ENCODE measurements at regions not wholly inside any gene's neighbourhood (a gene's known extent, or its start where the extent isn't known, plus 50 kb on each side); places are given as distances from the start of the nearest gene placed in this dataset.

DNA sequence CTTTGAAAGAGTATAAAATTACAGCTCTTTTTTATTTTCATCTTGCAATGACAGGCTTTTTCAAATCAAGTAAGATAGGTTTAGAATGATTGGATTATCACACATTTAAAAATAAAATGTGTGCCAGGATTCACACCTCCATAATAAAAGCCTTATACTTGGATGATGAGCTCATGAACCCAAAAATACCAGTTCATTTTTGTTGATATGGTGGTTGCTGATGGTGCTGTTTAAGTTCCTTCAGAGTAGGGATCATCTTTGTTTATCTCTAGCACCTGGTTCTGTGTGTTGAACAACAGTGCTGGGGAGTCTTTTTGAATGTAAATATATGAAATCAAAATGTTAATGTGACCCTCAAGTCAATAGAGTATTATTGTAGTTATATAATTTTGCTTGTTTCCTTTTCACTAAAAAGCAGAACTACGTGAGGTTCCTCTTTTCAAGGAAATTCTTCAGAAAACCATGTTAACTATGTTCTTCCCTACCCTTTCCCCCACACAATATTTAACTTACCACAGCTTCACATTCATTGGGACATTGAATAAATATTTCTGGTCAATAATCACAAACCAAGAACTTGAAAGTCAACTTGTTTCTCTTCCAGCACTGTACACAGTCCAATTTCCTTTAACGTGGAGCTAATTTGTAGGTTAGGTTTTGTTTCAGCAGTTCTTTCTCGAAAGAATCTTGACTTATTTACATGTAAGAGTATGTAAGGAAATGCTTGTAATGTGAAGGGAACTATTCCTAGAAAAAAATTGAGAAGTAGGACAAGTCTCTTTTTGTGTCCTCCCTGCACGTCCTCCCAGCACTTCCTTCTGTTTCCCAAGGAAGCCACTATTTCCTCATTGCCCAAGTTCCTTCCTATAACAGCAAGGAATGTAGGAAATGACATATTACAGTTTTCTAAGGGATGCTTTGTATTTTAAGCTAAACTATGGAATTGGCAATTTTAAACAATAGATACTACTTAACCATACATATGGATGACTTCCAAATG is 945.9 kb upstream of the CITED2 start:
- in situ Hi-C loops (cut with HindIII; ENCODE audit: low sequenced_read_pairs): no loop called here

DNA sequence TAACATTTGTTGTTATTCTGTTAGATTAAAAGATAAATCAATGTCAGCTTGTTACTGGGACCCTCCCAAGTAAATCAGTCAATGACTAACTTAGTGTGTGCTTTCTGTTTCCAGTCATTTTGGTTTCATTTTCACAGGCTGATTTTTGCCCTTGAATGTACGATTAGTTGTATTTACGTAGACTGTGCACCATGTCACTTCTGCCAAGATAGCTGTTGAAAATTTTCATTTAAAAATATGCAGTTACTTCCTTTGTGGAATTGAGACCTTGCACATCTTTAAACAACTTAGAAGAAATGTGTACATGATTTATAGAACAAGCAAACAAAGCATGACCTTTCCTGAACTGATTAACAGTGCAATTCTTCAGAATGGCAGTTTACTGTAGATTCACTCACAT is 944.8 kb upstream of the CITED2 start:
- in situ Hi-C loops (cut with HindIII; ENCODE audit: low sequenced_read_pairs): no loop called here

- in situ Hi-C loops (cut with HindIII; ENCODE audit: low sequenced_read_pairs): no loop called here
Measured at GRCh38 chr6:140318408-140318807, 944.0 kb upstream of the CITED2 start.

DNA sequence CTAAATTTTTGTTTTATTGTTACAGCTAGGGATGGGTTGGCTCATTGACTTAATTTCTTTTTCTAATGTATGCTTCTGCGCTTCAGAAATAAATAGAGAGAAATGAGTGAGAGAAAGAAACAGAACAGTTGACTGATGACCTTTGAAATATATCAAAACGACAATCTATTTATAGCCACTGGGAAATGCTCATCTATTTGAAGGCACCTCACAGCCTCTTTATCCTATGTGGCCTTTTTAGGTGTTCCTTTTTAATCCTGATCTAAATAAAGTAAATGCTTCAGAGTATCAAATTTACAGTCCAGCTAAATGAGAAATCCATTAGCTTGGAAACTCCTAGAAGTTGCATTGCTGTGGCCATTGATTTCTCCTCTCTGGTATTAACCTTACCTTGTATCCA is 943.5 kb upstream of the CITED2 start:
- in situ Hi-C loops (cut with HindIII; ENCODE audit: low sequenced_read_pairs): no loop called here

GRCh38 chr6:140316966-140317365 is 942.5 kb upstream of the CITED2 start:
- in situ Hi-C loops (cut with HindIII; ENCODE audit: low sequenced_read_pairs): no loop called here

GRCh38 chr6:140314682-140315081 is 940.2 kb upstream of the CITED2 start:
- in situ Hi-C loops (cut with HindIII; ENCODE audit: low sequenced_read_pairs): no loop called here

- in situ Hi-C loops (cut with HindIII; ENCODE audit: low sequenced_read_pairs): no loop called here
Measured at GRCh38 chr6:140311146-140311545, 936.7 kb upstream of the CITED2 start.

DNA sequence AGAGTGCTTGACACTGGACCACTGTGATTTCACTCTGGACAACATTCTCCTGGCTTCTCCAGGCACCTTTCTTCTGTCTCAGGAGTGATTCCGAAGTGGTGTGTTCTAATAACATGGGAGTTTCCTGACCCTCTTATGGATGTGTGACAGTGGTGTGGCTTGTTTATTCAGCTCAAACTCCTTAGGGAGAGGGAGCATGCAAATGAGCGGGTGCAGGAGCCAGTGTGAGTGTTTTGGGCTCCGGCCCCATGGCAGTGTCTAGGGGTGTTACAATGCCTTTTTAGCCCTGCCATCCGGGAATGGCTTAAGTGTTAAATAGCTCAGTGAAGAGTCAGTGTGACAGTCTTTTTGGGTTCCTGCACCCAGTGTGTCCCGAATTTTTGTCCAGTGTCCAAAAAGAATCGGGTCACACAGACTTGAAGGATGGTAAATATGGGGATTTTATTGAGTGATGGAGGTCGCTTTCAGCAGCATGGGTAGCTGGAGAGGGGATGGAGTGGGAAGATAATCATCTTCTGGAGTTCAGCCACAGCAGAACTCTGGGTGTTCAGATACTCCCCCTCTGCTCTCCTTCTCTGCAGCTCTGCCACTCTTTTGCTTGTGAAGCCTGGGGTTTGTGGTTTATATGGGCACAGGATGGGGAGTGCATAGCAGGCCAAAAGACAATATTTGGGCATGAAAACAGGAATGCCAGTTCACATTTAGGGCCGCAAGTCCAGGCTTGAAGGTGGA is 928.9 kb upstream of the CITED2 start:
- in situ Hi-C loops (cut with HindIII; ENCODE audit: low sequenced_read_pairs): no loop called here

DNA sequence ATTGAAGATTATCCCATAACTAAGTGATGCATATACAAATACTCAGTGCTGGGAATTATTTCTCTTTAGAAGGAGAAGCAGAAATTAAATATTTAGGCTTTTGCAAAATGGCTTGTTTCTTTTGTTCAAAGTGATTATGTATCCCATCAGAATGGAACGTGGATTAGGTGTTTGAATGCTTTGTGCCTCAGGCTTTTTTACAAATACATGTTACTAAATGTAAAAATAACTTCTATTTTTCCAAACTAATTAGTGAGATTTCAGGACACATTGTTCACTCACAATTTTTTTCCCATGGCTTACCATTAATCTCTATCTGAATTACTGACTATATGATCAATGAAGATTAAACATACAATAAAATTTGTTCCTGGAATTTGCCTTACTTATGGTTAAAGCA is 925.9 kb upstream of the CITED2 start:
- in situ Hi-C loops (cut with HindIII; ENCODE audit: low sequenced_read_pairs): no loop called here

DNA sequence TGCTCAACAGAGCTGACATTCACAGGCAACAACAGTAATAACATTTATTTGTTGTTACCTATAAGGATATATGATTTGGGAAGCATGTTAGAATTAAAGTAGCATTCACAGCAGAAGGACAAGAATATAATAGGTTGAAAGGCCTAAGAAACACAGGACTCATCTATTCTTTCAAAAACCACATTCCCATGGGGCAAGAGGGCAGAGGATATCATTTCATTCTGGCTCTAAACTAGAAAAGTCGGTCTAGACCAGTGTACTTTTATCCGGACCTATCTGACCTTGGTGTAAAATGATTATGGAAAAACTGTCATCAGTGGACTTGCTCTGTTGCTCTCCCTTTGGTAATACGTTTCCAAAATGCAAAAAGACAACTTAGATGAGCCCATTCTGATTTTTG is 914.7 kb upstream of the CITED2 start:
- in situ Hi-C loops (cut with HindIII; ENCODE audit: low sequenced_read_pairs): no loop called here

DNA sequence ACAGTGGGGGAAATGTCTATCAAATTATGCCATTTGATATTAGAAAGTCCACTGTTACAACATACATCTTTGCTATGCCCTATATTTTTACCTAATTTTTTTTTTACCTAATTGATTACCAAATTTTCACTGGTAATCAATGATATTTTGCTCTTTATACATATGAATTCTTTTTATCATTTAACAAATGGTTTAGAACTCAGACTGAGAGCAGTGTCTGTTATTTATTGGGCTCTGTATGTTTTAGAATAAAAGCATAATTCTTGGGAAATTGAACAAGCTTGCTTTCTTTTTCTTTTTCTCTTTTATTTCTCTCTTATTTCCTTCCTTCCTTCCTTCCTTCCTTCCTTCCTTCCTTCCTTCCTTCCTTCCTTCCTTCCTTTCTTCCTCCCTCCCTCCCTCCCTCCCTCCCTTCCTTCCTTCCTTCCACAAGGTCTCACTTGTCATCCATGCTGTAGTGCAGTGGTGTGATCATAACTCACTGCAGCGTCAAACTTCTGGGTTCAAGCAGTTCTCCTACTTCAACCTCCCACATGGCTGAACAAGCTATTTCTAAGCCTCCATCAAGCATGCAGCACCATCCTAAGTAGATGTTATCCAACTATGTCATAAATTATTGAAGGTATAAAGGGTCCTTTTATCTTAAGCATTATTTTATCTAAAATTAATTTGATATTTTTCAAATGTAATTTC is 911.7 kb upstream of the CITED2 start:
- in situ Hi-C loops (cut with HindIII; ENCODE audit: low sequenced_read_pairs): no loop called here

DNA sequence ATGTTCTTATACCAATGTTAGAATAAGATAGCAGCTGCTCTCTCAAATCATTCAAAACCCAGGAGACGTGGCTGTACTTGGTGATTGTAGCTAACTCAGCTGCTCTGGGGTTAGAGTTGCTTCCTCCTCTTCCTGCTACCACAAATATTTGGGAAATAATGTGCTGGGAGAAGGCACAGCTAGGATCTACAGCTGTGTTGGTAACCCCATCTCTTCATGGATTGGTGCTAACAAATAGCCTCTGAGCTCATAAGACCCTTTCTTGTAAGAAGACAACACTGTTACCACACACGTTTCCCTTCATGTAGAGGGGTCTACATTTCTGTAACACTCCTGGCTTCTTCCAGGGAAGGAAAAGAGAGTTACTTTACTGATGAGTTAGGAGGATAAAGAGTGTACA is 911.0 kb upstream of the CITED2 start:
- in situ Hi-C loops (cut with HindIII; ENCODE audit: low sequenced_read_pairs): no loop called here

- in situ Hi-C loops (cut with HindIII; ENCODE audit: low sequenced_read_pairs): no loop called here
Measured at GRCh38 chr6:140284871-140285270, 910.4 kb upstream of the CITED2 start.

DNA sequence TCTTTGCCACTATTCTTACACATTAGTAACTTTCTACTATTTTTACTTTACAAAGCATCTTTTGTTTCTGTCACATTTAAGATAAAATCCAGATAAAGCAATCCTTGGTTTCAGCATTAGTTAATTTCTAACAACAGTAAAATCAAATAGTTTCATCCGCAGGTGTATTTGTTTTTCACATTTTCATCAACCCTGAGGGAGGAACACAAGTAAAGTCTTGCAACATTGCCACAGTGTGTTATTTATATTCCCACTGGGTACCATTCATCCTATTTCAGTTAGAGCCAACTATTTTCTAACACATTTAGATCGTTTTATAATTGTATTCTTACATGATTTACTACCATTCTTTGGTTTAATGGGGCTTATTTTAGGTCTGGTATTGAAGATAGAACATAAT is 908.7 kb upstream of the CITED2 start:
- in situ Hi-C loops (cut with HindIII; ENCODE audit: low sequenced_read_pairs): no loop called here

GRCh38 chr6:140281767-140282166 is 907.3 kb upstream of the CITED2 start:
- in situ Hi-C loops (cut with HindIII; ENCODE audit: low sequenced_read_pairs): no loop called here

- in situ Hi-C loops (cut with HindIII; ENCODE audit: low sequenced_read_pairs): no loop called here
Measured at GRCh38 chr6:140281236-140281635, 906.8 kb upstream of the CITED2 start.

DNA sequence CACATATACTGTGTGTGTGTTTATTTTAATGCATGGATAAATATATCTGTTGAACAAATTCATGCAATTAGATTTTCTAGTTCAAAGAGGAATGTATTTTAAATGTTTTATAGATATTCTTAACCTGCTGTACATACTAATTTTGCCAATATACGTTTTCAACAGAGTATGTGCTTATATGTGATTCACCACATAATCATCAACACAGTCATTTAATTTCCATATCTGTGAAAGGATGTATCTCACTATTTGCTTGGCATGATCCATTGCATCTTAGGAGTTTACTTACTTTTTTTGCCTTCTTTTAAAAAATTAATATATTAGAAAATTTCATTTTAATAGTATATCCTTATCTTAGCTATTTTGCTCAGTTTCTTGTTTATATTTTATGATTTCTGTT is 902.3 kb upstream of the CITED2 start:
- in situ Hi-C loops (cut with HindIII; ENCODE audit: low sequenced_read_pairs): no loop called here

- in situ Hi-C loops (cut with HindIII; ENCODE audit: low sequenced_read_pairs): no loop called here
Measured at GRCh38 chr6:140276133-140276532, 901.7 kb upstream of the CITED2 start.

DNA sequence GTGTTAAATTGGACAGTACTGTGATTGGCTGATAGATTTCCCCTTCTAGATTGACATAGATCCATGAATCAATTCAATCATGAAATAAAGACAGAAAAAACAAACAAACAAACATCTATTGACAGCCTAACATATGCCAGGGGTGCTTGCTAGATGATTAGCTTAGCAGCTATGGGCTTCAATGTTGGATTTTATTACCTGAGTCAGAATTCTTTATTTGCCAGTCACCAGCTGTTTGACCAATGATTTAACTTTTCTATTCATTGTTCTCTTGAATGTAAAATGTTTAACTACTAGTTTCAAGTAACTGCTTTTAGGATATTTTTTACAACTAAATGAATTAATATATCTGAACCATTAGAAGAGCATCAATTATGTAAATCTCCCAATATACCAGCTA is 901.3 kb upstream of the CITED2 start:
- in situ Hi-C loops (cut with HindIII; ENCODE audit: low sequenced_read_pairs): no loop called here

DNA sequence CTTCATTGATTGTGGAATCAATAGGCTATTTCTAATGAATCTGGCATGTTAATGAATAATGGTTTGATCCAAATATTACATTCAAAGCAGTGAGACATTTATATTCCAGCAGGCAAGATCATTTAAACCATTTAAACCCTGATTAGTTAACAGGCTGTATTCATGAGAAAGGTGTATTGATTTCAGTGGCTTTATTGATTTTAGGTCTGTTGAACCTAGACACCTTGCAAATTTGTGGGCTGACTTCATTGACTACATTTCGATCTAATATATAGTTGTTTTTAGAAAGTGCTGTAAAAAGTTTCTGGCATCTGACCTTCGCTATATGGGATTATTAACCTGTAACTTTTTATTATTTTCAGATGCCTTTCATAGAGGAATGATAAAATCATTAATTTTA is 900.1 kb upstream of the CITED2 start:
- in situ Hi-C loops (cut with HindIII; ENCODE audit: low sequenced_read_pairs): no loop called here

- in situ Hi-C loops (cut with HindIII; ENCODE audit: low sequenced_read_pairs): no loop called here
Measured at GRCh38 chr6:140271759-140272377, 897.4 kb upstream of the CITED2 start.

All from DLD1 (cell line).